Suppressor macrophage (primary cell): ENCODE measurements at regions not wholly inside any gene's neighbourhood (a gene's known extent, or its start where the extent isn't known, plus 50 kb on each side); places are given as distances from the start of the nearest gene placed in this dataset.
"Not testable (repeated sequence)": the region's sequence is repeated elsewhere in the genome, so short reads cannot be mapped to it uniquely, and the experiment has no call there.

Source experiments
- DNase-seq, 4 experiments: peaks; one replicate each; pipeline ENCODE4 v3.0.0-alpha.2; 2020 to 2022

DNA sequence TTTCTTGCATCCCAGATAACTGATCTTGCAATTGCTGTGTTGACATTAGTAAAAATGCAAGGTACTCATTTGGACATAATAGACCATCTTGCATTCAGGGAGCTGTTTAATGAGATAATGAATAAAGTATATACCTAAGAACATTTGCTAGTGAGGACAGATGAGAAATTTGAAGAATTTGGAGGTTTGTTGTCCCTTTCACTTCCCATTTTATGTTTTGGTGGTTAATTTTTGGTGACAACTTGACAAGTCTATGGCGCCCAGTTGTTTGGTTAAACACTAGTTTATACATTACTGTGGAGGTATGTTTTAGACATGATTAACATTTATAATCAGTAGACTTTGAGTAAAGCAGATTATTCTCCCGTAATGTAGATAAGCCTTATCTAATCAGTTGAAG lies 300.2 kb upstream of the SYNCRIP start:
- no peak for DNase-seq

DNA sequence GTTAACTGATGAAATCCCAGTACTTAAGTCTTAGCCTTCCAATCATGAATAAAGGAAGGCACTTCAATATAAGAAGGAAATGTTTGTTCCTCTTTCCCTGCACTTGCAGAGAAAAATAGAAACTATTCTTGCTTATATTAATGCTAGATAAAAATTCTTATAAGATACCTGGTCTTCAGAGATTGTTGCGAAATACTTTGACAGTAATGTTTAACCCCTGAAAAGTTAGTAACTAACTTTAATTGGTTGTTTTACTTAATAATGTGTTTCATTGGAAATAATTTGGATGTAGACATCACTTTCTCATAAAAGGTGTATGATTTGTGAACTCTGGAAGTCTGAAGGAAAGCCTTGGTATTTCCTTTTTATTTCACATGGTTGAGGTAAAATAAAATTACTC lies 294.2 kb upstream of the SYNCRIP start:
- no peak for DNase-seq

DNA sequence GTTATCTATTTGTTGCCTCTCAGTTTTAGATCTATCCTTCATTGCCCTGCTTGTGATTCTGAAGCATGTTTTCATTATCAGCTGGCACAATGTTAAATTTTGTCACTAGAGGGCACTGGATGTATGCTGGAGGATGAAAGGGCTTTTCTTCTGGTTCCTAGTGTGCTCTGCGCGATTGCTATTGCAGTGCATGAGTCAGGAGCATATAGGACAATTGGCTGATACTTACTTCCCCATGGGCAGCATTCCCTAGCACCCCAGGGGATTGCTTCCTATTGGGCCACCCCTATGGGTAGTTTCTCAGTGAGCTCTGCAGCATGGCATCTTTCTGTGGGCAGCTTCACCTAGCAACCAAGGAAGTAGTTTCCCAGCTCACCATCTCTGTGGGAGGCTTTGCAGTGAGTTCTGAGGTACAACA lies 280.3 kb upstream of the SYNCRIP start:
- DNase-seq = peak; percentile 17 to 41 (median 32)

DNA sequence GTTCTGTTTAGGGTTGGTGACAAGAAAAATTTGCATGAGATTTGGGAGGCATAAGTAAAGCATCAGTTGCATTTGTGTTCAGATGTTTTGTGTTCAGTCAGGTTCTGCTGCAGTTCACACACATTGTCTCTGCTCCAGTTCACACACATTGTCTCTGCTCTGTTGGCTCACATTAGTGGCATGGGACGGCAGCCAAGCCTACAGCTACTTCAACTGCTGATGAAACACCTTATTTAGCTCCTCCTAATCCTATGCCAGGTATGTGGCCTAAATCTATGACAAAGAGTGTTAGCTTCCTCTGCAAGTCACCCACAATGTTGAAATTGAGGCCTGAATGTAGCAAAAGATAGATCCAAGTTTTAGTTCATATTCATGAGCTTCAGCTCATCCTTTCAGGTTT lies 278.1 kb upstream of the SYNCRIP start:
- DNase-seq = no peak

DNA sequence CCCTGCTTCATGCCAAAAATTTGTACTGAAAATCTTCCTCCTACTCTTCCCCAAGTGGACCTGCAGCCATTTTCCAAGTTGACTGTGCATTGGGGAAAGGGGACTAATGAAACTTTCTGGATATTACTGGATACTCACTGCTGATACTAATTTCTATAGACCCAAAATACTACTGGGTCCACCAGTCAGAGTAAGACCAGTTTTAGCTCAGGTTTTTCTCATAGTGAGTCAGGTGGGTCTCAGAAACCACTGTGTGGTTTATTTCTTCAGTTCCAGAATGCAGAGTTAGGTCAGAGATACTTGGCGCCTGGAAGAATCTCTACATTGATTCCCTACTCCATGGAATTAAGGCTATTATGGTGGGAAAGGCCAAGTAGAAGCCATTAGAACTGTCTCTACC lies 274.8 kb upstream of the SYNCRIP start:
- DNase-seq = no peak

DNA sequence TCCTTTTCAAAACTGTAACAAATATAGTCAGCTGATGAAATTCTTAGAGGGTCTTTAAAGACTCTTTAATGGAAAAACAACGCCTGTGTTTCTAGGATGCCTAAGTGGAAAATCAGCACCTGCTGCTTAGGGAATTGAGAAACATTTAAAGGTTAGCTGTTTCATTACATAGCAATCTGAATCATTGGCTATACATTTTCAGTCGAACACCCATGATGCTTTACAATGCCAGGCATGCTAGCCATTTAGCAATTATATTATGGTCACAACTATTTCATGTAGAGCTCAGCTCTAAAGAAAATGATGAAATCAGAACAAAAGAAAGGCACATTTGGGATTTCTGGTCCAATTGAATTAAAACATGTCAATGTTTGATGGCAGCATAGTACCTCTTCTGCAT lies 270.3 kb upstream of the SYNCRIP start:
- no peak for DNase-seq

DNA sequence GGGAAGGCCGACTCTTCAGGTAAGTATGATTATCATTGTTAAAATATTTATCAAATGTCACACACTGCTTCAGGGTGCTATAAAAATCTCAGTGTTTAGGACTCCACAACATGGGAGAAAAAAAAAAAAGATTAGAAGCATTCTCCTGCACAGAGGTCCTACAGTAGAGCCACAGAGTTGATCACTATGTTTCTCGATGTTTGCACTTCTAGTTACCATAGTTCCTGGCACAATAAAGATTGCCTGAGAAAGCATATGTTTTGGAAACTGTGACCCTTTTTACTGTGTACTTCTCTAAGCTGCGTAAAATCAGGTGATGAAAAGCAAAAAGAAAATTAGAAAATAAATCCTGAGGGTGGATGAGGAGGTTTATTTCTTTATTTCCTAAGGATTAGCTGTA lies 269.9 kb upstream of the SYNCRIP start:
- DNase-seq = no peak

DNA sequence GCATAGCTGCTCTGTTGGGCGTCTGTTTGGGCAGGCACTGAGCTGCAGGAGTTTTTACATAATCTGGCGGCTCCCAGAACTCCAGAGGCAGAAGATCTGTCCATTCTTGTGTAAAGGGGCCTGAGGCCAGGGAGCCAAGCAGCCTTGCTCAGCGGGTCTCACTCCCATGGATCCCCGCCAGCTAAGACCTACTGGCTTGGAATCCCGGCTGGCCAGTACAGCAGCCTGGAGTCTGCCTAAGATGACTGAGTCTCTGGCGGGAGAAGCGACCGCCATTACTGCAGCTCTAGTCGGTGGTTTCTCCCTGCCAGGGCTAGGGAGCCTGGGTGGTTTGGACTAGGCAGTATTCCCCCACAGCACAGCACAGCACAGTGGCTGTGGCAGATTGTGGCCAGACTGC lies 268.4 kb upstream of the SYNCRIP start:
- DNase-seq = no peak

DNA sequence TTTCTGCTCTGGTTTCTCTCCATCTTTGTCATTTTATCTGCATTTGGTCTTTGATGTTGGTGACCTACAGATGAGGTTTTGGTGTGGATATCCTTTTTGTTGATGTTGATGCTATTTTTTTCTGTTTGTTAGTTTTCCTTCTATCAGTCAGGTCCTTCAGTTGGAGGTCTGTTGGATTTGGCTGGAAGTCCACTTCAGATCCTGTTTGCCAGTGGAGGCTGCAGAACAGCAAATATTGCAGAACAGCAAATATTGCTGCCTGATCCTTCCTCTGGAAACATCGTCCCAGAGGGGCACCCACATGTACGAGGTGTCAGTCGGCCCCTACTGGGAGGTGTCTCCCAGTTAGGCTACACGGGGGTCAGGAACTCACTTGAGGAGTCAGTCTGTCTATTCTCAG lies 265.4 kb upstream of the SYNCRIP start:
- not testable (repeated sequence) for DNase-seq

DNA sequence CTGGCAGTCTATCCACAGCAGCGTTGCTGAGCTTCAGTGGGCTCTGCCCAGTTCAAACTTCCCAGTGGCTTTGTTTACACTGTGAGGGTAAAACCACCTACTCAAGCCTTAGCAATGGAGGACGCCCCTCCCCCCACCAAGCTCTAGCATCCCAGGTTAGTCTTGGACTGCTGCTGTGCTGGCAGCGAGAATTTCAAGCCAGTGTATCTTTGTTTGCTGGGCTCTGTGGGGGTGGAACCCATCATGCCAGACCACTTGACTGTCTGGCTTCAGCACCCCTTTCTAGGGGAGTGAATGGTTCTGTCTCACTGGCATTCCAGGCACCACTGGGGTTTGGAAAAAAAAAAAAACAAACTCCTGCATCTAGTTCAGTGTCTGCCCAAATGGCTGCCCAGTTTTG lies 249.7 kb upstream of the SYNCRIP start:
- DNase-seq = no peak

DNA sequence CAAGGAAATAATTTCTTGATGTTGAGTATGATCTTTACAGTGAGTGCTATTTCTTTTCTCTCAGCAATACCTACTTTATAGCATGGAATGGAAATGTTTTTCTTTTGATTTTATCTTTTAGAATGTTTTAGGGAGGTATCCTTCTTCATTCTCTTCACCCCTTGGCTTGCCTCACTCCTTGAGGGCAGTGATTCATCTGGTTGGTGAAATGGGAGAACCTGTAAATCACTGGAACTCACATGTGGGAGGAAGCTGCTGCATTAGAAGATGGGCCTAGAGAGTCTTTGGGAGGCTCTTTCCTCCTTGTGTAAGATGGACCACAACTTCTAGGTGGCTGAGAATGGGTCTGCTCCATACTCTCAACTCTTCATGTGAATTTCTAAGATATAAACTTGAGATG lies 244.8 kb upstream of the SYNCRIP start:
- no peak for DNase-seq

DNA sequence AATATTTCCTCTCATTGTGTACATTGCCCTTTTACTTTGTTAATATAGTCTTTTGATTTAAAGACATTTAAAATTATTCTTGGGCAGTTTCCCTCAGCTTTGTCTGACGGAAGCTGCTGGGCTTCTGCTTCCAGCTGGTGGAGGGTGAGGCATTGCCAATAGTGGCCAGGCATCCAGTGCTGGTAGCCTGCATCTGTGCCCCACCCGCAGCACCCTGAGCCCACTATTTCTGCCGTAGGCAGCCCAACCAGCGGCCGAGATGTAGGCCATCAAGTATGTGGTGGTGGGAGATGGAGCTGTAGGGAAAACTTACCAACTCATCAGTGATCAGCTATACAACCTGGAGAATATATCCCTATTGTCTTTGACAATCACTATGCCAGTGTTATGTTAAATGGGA lies 226.0 kb upstream of the SYNCRIP start:
- DNase-seq = no peak

DNA sequence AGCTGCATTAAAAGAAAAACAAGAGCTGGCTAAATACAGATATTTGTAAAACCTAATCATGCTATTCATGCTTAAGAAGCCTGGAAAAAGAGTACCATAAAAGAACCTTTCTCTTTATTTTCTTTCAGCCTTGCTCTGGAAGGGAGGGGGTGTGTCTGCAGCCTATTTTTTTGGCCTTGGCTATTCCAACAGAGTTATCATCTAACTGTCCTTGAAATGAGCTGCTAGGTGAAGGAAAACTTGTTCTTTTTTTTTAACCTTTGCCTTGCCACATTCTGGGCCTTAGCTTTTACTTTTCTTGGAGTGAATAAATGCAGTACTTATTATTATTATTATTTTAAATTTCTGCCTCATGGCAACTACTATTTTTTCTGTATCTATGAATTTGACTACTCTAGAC lies 224.9 kb upstream of the SYNCRIP start:
- DNase-seq = no peak

DNA sequence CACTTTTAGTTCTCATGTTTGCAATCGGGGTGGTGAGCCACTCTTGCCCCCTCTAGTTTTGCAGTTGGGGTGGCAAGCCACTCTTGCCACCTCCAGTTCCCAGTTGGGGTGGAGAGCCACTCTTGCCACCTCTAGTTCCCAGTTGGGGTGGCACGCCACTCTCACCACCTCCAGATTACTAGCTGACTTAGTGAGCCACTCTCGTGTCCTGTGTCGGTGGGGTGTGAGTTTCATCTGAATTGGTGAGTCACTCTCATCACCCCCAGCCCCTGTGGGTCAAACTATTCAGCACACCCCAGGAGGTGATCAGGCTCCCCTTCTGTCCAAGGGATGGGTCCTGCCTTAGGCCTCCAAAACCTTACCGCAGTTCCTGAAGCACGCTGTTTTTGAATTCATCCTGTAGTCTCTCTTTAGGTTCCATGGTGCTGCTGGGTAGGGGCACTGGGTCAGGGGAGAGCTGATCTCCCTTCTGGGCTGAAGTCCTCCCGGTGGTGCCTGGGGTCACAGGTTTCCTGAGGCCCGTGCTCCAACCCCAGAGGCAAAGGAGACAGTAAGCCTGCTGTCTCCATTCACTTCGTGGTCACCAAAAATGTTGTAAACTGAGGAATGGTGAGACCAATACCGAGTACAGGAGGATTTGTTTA lies 224.2 kb upstream of the SYNCRIP start:
- no peak for DNase-seq

DNA sequence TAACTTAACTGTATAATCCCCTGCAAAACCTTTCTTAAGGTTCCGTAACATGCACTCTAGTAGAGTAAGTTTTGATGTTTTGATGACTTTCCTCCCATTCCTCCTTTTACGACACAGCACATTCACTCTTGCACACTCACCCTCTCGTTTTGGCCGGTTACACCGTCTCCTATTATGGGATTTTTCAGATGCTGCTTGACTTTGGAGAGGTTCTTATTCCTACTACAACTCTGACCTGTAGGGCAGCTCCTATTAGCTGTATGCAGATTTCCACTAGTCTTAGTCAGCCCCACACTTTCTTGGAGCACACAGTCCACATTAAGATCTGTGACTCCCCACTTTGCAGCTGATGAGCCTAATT lies 223.7 kb upstream of the SYNCRIP start:
- no peak for DNase-seq

DNA sequence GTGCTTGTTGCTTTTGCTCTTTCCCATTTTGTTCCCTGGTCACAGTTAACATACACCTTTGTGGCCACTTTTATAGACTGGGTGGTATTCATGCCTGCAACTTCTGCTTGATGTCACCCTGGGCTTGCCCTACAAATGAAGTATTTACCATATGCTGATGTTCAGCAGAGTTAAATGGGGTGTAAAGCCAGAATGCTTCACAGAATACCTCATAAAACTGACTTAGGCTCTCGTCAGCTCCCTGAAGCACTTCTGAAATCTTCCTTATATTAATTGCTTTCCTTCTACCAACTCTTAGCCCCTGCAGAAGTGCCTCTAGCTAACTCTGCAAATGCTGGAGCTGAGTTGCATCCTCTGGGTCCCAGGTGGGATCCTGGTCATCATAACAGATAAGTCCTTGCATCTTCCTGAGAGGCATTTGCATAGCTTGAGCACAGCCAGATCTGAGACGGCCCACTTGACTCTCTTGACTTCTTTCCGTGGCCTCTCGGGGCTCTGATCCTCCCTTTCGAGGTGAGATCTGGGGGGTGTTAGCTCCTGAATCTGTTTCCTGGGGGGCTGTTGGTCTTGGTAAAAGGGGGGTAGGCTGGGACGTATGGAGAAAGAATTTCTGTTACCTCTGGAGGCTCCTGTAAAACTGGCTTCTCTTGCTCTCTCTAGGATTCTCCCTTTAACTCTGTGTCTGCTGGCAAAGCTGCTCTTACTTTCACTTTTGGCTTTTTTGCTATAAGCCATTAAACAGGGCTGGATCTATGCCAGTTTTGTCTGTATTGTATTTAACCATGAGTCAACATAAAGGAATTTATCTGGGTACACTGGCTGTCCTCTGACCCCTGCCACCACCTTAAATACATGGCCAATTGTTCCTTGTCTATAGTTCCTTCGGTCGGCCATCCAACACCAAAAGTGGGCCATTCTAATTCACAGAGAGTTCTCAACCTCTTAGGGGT lies 223.0 kb upstream of the SYNCRIP start:
- DNase-seq = peak in 1 of 4 experiments; percentile 2

DNA sequence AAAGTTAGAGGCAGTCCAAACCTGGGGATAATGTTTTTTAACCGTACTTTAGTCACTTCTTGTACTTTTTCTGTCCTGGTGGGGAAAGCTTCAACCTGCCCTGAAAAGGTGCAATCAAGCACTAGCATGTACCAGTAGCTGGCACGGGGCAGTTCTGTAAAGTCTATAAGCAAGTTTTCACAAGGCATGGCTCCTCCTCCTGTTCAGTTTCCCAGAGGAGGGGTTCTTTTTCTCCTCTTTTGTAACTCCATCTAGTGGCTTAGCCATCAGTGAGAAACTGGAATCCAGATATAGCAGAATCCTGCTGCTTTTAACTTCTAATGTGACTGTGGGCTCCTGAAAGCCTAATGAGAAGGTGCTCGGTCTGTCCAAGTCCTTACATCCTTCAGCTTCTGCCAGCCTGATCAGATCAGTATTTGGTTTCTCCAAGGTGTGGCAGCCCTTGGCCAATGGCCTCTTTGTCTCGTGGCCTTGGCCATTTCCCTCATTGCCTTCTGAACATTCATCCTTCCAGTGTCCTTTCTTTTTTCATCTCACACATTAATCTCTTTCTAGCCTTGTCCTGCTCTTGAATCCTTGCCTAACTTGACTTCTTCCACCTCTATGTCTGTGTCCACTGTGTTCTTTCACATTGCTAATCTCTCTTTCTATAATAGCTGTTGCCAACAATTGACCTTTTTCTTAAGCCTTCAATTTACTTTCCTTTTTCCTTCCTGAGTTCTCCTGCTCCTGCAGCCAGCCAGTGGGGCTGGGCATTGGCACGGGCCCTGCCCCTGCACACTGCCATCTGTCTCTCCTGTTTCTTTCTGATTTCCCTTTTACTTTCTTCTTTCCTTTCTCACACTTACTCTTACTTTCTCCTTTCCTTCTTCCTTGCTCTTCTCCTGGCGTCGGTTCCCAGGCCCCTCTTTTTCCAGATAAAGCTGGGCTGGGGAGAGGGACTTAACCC lies 222.0 kb upstream of the SYNCRIP start:
- DNase-seq = no peak

DNA sequence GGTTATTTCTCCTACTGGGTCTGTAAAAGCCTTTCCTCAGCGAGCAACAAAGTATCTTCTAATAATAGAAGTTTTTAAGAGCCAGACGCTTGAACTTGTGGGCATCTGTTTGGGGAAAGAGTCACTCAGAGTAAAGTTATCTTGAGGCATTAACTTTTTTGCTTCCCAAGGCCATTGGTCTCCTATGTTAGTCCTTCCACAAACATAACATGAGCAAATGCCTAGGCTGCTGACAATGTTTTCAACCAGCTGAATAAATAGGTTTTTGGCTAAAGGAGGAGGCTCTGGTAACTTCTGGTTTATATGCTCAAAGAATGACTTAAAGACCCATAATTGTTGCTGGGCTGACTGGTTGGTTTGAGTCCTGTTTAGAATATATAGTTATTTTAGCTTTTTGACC lies 213.5 kb upstream of the SYNCRIP start:
- no peak for DNase-seq

DNA sequence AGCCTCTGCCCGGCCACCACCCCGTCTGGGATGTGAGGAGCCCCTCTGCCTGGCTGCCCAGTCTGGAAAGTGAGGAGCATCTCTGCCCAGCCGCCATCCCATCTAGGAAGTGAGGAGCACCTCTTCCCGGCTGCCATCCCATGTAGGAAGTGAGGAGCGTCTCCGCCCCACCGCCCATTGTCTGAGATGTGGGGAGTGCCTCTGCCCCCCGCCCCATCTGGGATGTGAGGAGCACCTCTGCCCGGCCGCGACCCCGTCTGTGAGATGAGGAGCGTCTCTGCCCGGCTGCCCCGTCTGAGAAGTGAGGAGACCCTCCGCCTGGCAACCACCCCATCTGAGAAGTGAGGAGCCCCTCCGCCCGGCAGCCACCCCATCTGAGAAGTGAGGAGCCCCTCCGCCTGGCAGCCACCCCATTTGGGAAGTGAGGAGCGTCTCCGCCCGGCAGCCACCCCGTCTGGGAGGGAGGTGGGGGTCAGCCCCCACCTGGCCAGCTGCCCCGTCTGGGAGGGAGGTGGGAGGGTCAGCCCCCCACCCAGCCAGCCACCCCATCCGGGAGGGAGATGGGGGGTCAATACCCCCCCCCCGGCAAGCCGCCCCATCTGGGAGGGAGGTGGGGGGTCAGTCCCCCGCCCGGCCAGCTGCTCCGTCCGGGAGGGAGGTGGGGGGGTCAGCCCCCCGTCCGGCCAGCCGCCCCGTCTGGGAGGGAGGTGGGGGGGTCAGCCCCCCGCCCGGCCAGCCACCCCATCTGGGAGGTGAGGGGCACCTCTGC lies 195.8 kb upstream of the SYNCRIP start:
- not testable (repeated sequence) for DNase-seq

DNA sequence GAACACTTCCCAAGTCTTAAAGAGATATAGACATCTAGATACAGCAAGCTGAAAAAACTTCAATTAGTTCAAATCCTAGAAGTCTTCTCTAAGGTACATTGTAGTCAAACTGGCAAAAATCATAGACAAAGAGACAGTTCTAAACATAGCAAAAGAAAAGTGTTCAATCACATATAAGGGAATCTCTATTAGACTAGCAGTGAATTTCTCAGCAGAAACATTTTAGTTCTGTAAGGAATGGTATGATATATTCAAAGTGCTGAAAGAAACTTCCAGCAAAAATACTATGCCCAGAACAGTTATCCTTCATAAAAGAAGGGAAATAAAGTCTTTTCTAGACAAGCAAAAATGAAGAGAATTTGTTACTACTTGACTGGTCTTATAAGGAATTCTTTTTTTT lies 186.3 kb upstream of the SYNCRIP start:
- no peak for DNase-seq

DNA sequence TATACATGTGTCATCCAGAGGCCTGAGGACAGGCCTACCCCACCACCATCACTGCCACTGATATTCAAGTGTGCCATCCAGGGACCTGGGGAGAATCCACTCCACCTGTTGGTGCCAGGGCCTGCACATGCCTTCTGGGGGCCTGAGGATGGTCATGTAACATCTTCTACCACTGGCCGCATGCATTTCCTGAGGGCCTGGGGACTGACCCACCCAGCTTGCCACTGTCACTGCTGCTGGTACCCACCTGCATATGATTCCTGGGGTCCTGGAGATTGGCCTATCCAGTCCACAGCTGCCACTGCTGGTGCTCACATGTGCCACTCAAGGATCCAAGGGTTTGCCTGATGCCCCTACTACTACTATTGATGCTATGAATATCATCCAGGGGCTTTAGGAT lies 184.3 kb upstream of the SYNCRIP start:
- no peak for DNase-seq

DNA sequence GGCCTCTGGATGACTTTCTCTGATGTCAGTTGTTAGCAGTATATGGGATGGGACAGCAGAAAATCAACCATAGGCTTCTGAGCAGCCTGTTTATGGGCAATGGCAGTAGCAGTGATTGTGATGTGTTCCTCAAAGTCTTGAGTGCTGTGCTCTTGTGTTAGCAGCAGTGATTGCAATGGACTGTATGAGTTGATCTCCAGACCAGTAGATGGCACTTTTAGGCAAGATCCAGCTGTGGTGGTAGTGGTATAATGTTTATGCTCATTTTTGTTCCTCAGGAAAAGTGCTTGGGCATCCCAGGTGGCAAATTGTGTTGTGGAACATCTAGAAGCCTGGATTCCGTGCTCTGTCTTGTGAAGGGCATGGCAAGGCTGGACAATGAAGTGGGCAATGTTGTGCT lies 181.6 kb upstream of the SYNCRIP start:
- no peak for DNase-seq
